HepG2 (cell line): ENCODE measurements at regions not wholly inside any gene's neighbourhood (a gene's known extent, or its start where the extent isn't known, plus 50 kb on each side); places are given as distances from the start of the nearest gene placed in this dataset.

Source experiments
- ATAC-seq: fragments of 200-7000 bp; cut with Tn5 transposase; 3 replicates; pipeline ENCODE4 v1.9.1; 2020; ENCODE audit warnings: mild to moderate bottlenecking, moderate library complexity
- BruUV-seq: library from RNA; stranded (reverse); fragments of 400-500 nt; replicated peaks from 2 replicates; lab custom pipeline; 2021; lab: Mats Ljungman, UMichigan
- CTCF ChIA-PET: fragments of 300-600 bp; formaldehyde crosslinking; extraction: SDS; loops from one replicate; lab custom pipeline; 2021; ENCODE audit warnings: low total read pairs, inconsistent platforms, low intra/inter-chr PET ratio; lab: Yijun Ruan, JAX
- POLR2A ChIA-PET: fragments of 350-600 bp; sonication (Branson Sonifier 250); formaldehyde crosslinking; loops from one replicate; lab custom pipeline; 2020; ENCODE audit warnings: antibody characterized with exemption, inconsistent platforms; lab: Yijun Ruan, JAX
- DNase-seq: peaks from one replicate; pipeline ENCODE4 v3.0.0-alpha.2; 2015; ENCODE audit warnings: low spot score
- FAIRE-seq: peaks from 3 replicates; lab custom pipeline; 2011; peaks lifted over from hg19 to GRCh38; lab: Jason Lieb, UNC
- H2AFZ ChIP-seq: one replicate; pipeline ENCODE4 v1.6.1; 2011; ENCODE audit warnings: low read length, inconsistent platforms
- H3K27ac ChIP-seq: fragments of 300-600 bp; 3 replicates; pipeline ENCODE4 v1.8.0; 2011; ENCODE audit warnings: mixed run types, mild to moderate bottlenecking, mixed read lengths, low read length, inconsistent platforms; ENCODE audit not compliant: insufficient read depth; ENCODE audit errors: extremely low read length
- H3K27me3 ChIP-seq, 2 experiments: fragments of 200-600 bp in 1 of 2; 2 replicates in 1 of 2; 3 replicates in 1 of 2; pipeline versions ENCODE4 v1.6.0 to v1.8.0; 2011; ENCODE audit warnings: low read length in 2 of 2, mild to moderate bottlenecking in 2 of 2, moderate library complexity in 2 of 2, inconsistent platforms in 1 of 2; ENCODE audit not compliant: insufficient read depth in 2 of 2, control insufficient read depth in 1 of 2
- H3K36me3 ChIP-seq, 2 experiments: fragments of 200-600 bp in 1 of 2; replicated peaks in 1 of 2; 2 replicates in 1 of 2; 3 replicates in 1 of 2; pipeline versions ENCODE4 v1.5.1 to v1.8.0; 2011; ENCODE audit warnings: low read length in 2 of 2, inconsistent platforms in 1 of 2; ENCODE audit not compliant: insufficient read depth in 2 of 2, control insufficient read depth in 1 of 2
- H3K4me1 ChIP-seq: 2 replicates; pipeline ENCODE4 v1.5.1; 2012; ENCODE audit warnings: low read length, inconsistent platforms; ENCODE audit not compliant: insufficient read depth
- H3K4me2 ChIP-seq: 2 replicates; pipeline ENCODE4 v1.6.0; 2011; ENCODE audit warnings: low read depth, low read length, inconsistent platforms
- H3K4me3 ChIP-seq, 3 experiments: fragments of 200-600 bp in 1 of 3; sonication (generic), shearing (Covaris generic) in 1 of 3; replicated peaks in 1 of 3; 2 replicates each; pipeline ENCODE4 v1.5.1; 2011 to 2016; ENCODE audit warnings: low read length in 3 of 3, inconsistent platforms in 2 of 3, low read depth in 2 of 3, mild to moderate bottlenecking in 2 of 3, control low read depth in 1 of 3, mixed read lengths in 1 of 3; ENCODE audit not compliant: insufficient read depth in 1 of 3
- H3K79me2 ChIP-seq: one replicate; pipeline ENCODE4 v1.6.1; 2011; ENCODE audit warnings: low read length, inconsistent platforms; ENCODE audit not compliant: insufficient read depth
- H3K9ac ChIP-seq: 2 replicates; pipeline ENCODE4 v1.6.0; 2011; ENCODE audit warnings: mild to moderate bottlenecking, low read depth, low read length, inconsistent platforms; ENCODE audit not compliant: insufficient read depth
- H3K9me3 ChIP-seq: 2 replicates; pipeline ENCODE4 v1.5.1; 2012; ENCODE audit warnings: mild to moderate bottlenecking, low read length
- H4K20me1 ChIP-seq: 2 replicates; pipeline ENCODE4 v1.6.0; 2011; ENCODE audit warnings: inconsistent platforms, mild to moderate bottlenecking, low read length, moderate library complexity; ENCODE audit not compliant: insufficient read depth
- BRD4 ChIP-seq: sonication (generic); formaldehyde crosslinking; IDR thresholded peaks from 2 replicates; pipeline ENCODE4 v1.4.0; 2020; ENCODE audit warnings: missing genetic modification reagents
- CREB1 ChIP-seq, 2 experiments: fragments of 450-650 bp in 1 of 2; IDR thresholded peaks; 2 replicates each; pipeline ENCODE4 v1.6.1; 2016 to 2017; ENCODE audit warnings: control low read depth in 1 of 2, mild to moderate bottlenecking in 1 of 2, missing compliant biosample characterization in 1 of 2, missing genetic modification characterization in 1 of 2
- EHMT2 ChIP-seq: fragments of 200-600 bp; sonication (generic); IDR thresholded peaks from 2 replicates; pipeline ENCODE4 v1.7.0; 2017; ENCODE audit warnings: antibody characterized with exemption, low read depth, low read length, borderline replicate concordance
- HOXA3 ChIP-seq: sonication (generic); formaldehyde crosslinking; IDR thresholded peaks from 2 replicates; pipeline ENCODE4 v1.5.0; 2020; ENCODE audit warnings: missing genetic modification reagents
- JARID2 ChIP-seq: sonication (generic); formaldehyde crosslinking; IDR thresholded peaks from 2 replicates; pipeline ENCODE4 v1.8.1; 2023; ENCODE audit warnings: missing genetic modification reagents, inconsistent platforms; ENCODE audit not compliant: insufficient replicate concordance
- JUN ChIP-seq: sonication (generic); formaldehyde crosslinking; IDR thresholded peaks from 2 replicates; pipeline ENCODE4 v1.4.0; 2020; ENCODE audit warnings: mild to moderate bottlenecking, missing genetic modification reagents
- KAT8 ChIP-seq: IDR thresholded peaks from 2 replicates; pipeline ENCODE4 v1.6.1; 2016; ENCODE audit warnings: missing genetic modification reagents, missing compliant biosample characterization
- KMT2A ChIP-seq: sonication (generic); formaldehyde crosslinking; IDR thresholded peaks from 2 replicates; pipeline ENCODE4 v1.4.0; 2020; ENCODE audit warnings: missing genetic modification reagents
- NCOR1 ChIP-seq: fragments of 200-600 bp; sonication (generic); IDR thresholded peaks from 2 replicates; pipeline ENCODE4 v1.7.0; 2017; ENCODE audit warnings: antibody characterized with exemption, low read length, borderline replicate concordance
- RBFOX2 ChIP-seq: fragments of 200-400 bp; formaldehyde crosslinking; IDR thresholded peaks from 2 replicates; pipeline ENCODE4 v1.6.1; 2017; ENCODE audit warnings: low read depth, mild to moderate bottlenecking, low read length
- STAG1 ChIP-seq: sonication (generic); formaldehyde crosslinking; IDR thresholded peaks from 2 replicates; pipeline ENCODE4 v1.4.0; 2020; ENCODE audit warnings: missing genetic modification reagents
- TCF12 ChIP-seq, 2 experiments: fragments of 450-650 bp in 1 of 2; sonication (generic) in 1 of 2; formaldehyde crosslinking in 1 of 2; IDR thresholded peaks; 2 replicates each; pipeline versions ENCODE4 v1.6.1 to v1.8.0; 2017 to 2022; ENCODE audit warnings: antibody characterized with exemption in 1 of 2, mild to moderate bottlenecking in 1 of 2, missing genetic modification reagents in 1 of 2, moderate library complexity in 1 of 2
- YY1 ChIP-seq: IDR thresholded peaks from 2 replicates; pipeline ENCODE4 v1.6.1; 2011; ENCODE audit warnings: low read length, low read depth, moderate library complexity, mild to moderate bottlenecking; ENCODE audit not compliant: insufficient read depth, insufficient replicate concordance
- ZMYM4 ChIP-seq: sonication (generic); formaldehyde crosslinking; IDR thresholded peaks from 2 replicates; pipeline ENCODE4 v1.8.1; 2023; ENCODE audit warnings: mild to moderate bottlenecking, missing genetic modification reagents
- ZNF138 ChIP-seq: sonication (generic); formaldehyde crosslinking; IDR thresholded peaks from 2 replicates; pipeline ENCODE4 v1.5.0; 2020; ENCODE audit warnings: mild to moderate bottlenecking, low read depth, missing genetic modification reagents
- ZNF251 ChIP-seq: sonication (generic); formaldehyde crosslinking; IDR thresholded peaks from 2 replicates; pipeline ENCODE4 v1.9.0; 2021; ENCODE audit warnings: mild to moderate bottlenecking, missing genetic modification reagents
- ZNF253 ChIP-seq: sonication (generic); formaldehyde crosslinking; IDR thresholded peaks from 2 replicates; pipeline ENCODE4 v1.8.0; 2022; ENCODE audit warnings: mild to moderate bottlenecking, missing genetic modification reagents, borderline replicate concordance
- WGBS: methylation state at CpG from one replicate; pipeline ENCODE4 v1.1.6; 2017; ENCODE audit warnings: low lambda C conversion rate; 5-methylcytosine and 5-hydroxymethylcytosine counted together
- in situ Hi-C: cut with HindIII; loops from 2 replicates; pipeline ENCODE4 v1.10.0; 2017; ENCODE audit warnings: low pct_unique_long_range_greater_than_20kb; ENCODE audit not compliant: extremely low pct_ligation_motif_present
- intact Hi-C: fragments of 100-400 bp; cut with micrococcal nuclease; formaldehyde crosslinking; loops from one replicate; pipeline ENCODE4 v1.10.0; 2022; ENCODE audit not compliant: unreplicated experiment
- TF ChIP-seq, protein P1 (sequence below): sonication (generic); formaldehyde crosslinking; IDR thresholded peaks from 2 replicates; pipeline ENCODE4 v1.4.0; 2020; ENCODE audit warnings: mild to moderate bottlenecking, low read depth, missing genetic modification reagents

DNA sequence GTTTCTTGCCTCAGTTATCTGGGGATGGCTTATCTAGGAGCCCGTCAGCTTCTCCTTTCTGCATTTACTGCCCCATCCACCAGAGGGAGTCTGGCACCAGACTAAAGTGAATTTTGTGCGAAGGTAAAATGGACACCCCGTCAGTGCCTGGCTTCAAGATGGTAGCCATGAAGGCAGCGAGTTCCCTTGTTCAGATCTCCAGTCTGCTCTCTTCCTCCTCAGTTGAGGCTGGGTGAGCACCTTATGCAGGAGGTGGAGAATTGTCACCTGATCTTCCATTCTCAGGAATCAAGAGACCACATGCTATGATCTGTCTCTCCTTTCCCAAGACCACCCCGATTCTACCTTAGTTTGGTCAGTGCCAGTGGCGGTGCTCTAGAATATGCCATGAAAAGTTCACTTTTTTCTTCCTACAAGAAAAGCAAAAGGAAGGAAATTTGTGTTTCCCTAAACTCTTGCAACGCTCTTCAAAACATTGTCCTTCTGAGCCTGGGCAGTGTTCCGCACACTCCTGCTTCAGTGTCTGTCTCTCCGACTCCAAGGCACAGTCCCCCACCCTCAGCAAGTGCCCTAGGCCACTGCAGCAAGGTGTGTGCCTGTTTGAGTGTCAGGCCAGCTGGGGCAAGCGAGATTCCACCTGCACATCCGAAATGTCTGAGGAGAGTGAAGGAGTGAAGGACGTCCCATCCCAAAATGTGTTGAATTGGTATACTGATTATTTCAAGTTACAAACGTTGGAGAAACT, 168.6 kb downstream of the SS18 start (continued):
- TF ChIP-seq JUN (CRISPR knock-in tag) (no peak), ZNF138 (CRISPR knock-in tag) (no peak), JARID2 (CRISPR knock-in tag) (no peak), RBFOX2 (no peak), HOXA3 (CRISPR knock-in tag) (peak; percentile 51), ZNF251 (no peak), BRD4 (CRISPR knock-in tag) (no peak), STAG1 (CRISPR knock-in tag) (peak; percentile 70), YY1 (peak; percentile 86), KAT8 (CRISPR knock-in tag) (peak; percentile 59; the same call in 1 of the 2 replicates), KMT2A (CRISPR knock-in tag) (no peak), ZNF253 (CRISPR knock-in tag) (no peak), ZMYM4 (CRISPR knock-in tag) (peak; percentile 54; the same call in 1 of the 2 replicates), EHMT2 (0 out of 2 replicates have a peak, but pooled peaks have one; percentile 52), CREB1 (IDR thresholded peaks at IDR 0.05) (no peak), CREB1 (CRISPR knock-in tag; IDR thresholded peaks at IDR 0.05) (no peak)

DNA sequence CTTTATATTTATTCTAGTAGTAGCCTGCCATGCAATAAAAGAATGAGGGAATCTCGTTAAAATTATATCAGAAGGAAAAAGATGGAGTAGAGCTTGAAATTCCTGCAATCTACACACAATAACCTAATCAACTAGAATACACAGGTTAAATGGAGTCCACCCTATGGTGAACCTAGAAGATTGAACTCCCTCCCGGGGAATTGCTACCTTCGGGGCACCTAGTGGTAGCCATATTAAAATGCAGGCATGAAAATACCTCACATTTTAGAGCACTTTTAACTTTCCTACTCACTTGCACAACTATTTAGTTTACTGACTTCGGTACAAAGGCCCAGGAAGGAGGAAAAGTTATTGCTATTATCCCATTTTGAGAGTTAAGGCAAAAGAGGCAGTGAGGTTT, 174.5 kb downstream of the SS18 start:
- H3K36me3 ChIP-seq, result no peaks in the 10 kb centered on the region
- ChIA-PET CTCF (no interaction called here), POLR2A (no interaction called here)
- ATAC-seq (peak; percentile 53; the same call in 2 of the 3 replicates), DNase-seq (no peak)
- H3K9me3 ChIP-seq, result no peaks in the 10 kb centered on the region
- no peaks in the 10 kb centered on the region for H3K4me1 ChIP-seq
- under 1% methylated on average over 4 of the region's 4 CpGs for WGBS
- H4K20me1 ChIP-seq, result no peaks in the 10 kb centered on the region
- no peaks in the 10 kb centered on the region for H3K79me2 ChIP-seq
- in situ Hi-C loops (no loop called here), intact Hi-C loops (no loop called here)
- no peak overlapping the region for H3K9ac ChIP-seq
- no peak overlapping the region for H2AFZ ChIP-seq
- no peak overlapping the region for H3K4me3 ChIP-seq
- BruUV-seq, result no TSS peak
- no peak overlapping the region for H3K27ac ChIP-seq
- TF ChIP-seq, protein P1, sequence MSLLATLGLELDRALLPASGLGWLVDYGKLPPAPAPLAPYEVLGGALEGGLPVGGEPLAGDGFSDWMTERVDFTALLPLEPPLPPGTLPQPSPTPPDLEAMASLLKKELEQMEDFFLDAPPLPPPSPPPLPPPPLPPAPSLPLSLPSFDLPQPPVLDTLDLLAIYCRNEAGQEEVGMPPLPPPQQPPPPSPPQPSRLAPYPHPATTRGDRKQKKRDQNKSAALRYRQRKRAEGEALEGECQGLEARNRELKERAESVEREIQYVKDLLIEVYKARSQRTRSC, result no peak
- no peak for TF ChIP-seq NCOR1
- no peak for TF ChIP-seq TCF12 (IDR thresholded peaks at IDR 0.05)
- no peak for TF ChIP-seq TCF12 (CRISPR knock-in tag; IDR thresholded peaks at IDR 0.05)
- TF ChIP-seq, all 625 proteins: peak for 0
- no peak for FAIRE-seq
- H3K4me2 ChIP-seq, result no peak overlapping the region
- H3K27me3 ChIP-seq, result no peaks in the 10 kb centered on the region
